ENCODE measurements at regions not wholly inside any gene's neighbourhood (a gene's known extent, or its start where the extent isn't known, plus 50 kb on each side); places are given as distances from the start of the nearest gene placed in this dataset.

GRCh38 chr4:22637306-22637705 lies 55.4 kb upstream of the GBA3 start:
- TF ChIP-seq POLR2AphosphoS5 (IDR thresholded peaks at IDR 0.05) (no peak), POLR2A (IDR thresholded peaks at IDR 0.05) (no peak)

Data from breast epithelium (tissue), 3 donors.